ENCODE measurements at regions not wholly inside any gene's neighbourhood (a gene's known extent, or its start where the extent isn't known, plus 50 kb on each side); places are given as distances from the start of the nearest gene placed in this dataset.
A peak's percentile ranks its signal among the peaks of the same experiment; 100 is the strongest.

DNA sequence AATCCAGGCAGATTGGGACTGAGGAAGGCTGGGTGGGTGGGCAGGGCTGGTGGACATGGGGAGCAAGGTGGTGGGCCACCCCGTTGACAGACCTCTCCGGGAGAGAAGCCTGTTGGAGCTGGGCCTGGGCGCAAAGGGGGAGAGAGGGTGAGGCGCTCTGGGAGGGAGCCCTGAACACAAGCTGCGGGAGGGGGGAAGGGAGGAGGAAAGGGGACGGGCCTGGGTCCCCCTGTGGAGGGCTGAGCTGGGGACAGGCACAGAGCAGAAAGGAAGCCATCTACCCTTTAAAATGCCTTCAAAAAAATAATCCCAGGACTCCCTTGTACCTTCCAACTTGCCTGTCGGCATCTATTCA lies 161.8 kb downstream of the PSMG1 start:
- Histone ChIP-seq H3K36me3 (ENCODE audit: control insufficient read depth in 2 of 3, insufficient read depth in 3 of 3, low read length in 3 of 3) (no peaks in the 10 kb centered on the region), H3K4me3 (ENCODE audit: low read length in 3 of 3) (no peak overlapping the region), H3K4me1 (ENCODE audit: control insufficient read depth in 2 of 3, insufficient read depth in 2 of 3, low read depth in 1 of 3, low read length in 3 of 3) (peaks cover 2 to 28% (median 25%) of the 10 kb centered on the region in 3 donors), H3K9me3 (ENCODE audit: control insufficient read depth in 2 of 3, insufficient read depth in 1 of 3, low read length in 3 of 3) (no peaks in the 10 kb centered on the region), H3K27me3 (ENCODE audit: control insufficient read depth, insufficient read depth, low read length) (no peaks in the 10 kb centered on the region), H3K27ac (ENCODE audit: low read depth in 2 of 2, low read length in 2 of 2) (peak overlapping the region in 1 of 2 donors; percentile 59), H3K9ac (ENCODE audit: low read length in 3 of 3) (no peak overlapping the region)
- FAIRE-seq (no peak), DNase-seq (no peak)
- intact Hi-C loops (cut with DNase I), result no loop called here
- TF ChIP-seq, protein P1, sequence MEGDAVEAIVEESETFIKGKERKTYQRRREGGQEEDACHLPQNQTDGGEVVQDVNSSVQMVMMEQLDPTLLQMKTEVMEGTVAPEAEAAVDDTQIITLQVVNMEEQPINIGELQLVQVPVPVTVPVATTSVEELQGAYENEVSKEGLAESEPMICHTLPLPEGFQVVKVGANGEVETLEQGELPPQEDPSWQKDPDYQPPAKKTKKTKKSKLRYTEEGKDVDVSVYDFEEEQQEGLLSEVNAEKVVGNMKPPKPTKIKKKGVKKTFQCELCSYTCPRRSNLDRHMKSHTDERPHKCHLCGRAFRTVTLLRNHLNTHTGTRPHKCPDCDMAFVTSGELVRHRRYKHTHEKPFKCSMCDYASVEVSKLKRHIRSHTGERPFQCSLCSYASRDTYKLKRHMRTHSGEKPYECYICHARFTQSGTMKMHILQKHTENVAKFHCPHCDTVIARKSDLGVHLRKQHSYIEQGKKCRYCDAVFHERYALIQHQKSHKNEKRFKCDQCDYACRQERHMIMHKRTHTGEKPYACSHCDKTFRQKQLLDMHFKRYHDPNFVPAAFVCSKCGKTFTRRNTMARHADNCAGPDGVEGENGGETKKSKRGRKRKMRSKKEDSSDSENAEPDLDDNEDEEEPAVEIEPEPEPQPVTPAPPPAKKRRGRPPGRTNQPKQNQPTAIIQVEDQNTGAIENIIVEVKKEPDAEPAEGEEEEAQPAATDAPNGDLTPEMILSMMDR (IDR thresholded peaks at IDR 0.05; ENCODE audit: borderline replicate concordance, extremely low read depth, insufficient read depth), result no peak

DNA sequence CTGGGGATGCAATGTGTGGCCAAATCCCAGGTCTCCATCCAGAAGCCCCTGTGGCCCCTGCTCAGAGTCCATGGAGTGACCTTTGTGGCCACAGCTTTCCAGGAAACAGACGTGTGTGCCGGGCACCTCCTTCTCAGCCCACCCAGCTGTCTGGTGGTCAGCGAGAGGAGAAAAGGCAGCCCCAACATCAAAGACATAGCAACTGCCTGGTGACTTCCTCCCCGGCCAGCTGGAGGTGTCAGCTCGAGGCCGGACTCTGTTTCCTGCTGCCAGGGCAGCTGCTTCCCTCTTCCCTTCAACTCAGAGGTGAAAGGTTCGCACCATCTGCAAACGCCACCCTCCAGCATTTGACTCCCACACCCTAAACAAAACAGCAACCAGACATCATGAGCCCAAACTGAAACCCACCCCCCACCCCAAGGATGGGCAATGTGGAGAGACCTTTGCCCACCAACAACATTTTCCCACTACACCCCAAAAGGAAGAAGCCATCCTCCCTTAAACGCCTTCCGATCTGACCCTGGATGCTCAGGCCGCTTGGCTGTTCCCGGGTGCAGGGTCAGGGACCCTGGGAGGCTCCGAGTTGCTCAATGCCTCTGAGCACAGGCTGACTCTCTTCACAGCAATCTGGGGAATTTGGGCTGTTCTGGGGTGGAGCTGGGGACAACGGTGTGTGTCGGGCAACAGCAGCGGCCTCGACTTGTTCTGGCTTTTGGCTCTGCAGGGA lies 162.3 kb downstream of the PSMG1 start:
- Histone ChIP-seq H3K27me3 (ENCODE audit: control insufficient read depth, insufficient read depth, low read length) (no peaks in the 10 kb centered on the region), H3K9ac (ENCODE audit: low read length in 3 of 3) (peak overlapping the region in 1 of 3 donors; percentile 24), H3K4me3 (ENCODE audit: low read length in 3 of 3) (no peak overlapping the region), H3K36me3 (ENCODE audit: control insufficient read depth in 2 of 3, insufficient read depth in 3 of 3, low read length in 3 of 3) (no peaks in the 10 kb centered on the region), H3K9me3 (ENCODE audit: control insufficient read depth in 2 of 3, insufficient read depth in 1 of 3, low read length in 3 of 3) (no peaks in the 10 kb centered on the region), H3K27ac (ENCODE audit: low read depth in 2 of 2, low read length in 2 of 2) (peak overlapping the region; percentile 43 to 44), H3K4me1 (ENCODE audit: control insufficient read depth in 2 of 3, insufficient read depth in 2 of 3, low read depth in 1 of 3, low read length in 3 of 3) (peaks cover 2 to 28% (median 25%) of the 10 kb centered on the region in 3 donors)
- DNase-seq, result peak in 4 of 5 donors; percentile 41 to 93 (median 62)
- no peak for FAIRE-seq
- intact Hi-C loops (cut with DNase I), result no loop called here
- TF ChIP-seq, protein P1 (IDR thresholded peaks at IDR 0.05; ENCODE audit: borderline replicate concordance, extremely low read depth, insufficient read depth), result no peak

DNA sequence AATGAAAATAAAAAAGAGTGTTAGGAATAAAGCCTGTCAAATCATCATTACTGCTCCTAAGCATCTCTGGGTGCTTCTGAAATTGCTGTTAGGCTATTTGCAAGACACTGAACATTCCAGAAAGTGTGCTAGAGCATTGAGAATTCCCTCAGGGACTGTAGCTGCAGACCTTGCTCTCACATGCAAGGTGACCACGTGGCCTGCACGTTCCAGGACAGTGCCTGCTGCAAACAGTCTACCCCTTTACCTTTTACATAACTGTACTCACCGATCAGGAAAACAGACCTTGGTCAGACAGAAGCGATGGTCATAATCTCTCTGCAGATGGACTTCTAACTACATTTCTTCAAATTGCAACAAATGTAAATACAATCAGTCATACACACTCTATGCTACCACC lies 164.5 kb downstream of the PSMG1 start:
- H3K27me3 ChIP-seq (ENCODE audit: control insufficient read depth, insufficient read depth, low read length), result no peaks in the 10 kb centered on the region
- no peak overlapping the region for H3K9ac ChIP-seq (ENCODE audit: low read length in 3 of 3)
- TF ChIP-seq, protein P1 (IDR thresholded peaks at IDR 0.05; ENCODE audit: borderline replicate concordance, extremely low read depth, insufficient read depth), result no peak
- no peaks in the 10 kb centered on the region for H3K36me3 ChIP-seq (ENCODE audit: control insufficient read depth in 2 of 3, insufficient read depth in 3 of 3, low read length in 3 of 3)
- no peaks in the 10 kb centered on the region for H3K9me3 ChIP-seq (ENCODE audit: control insufficient read depth in 2 of 3, insufficient read depth in 1 of 3, low read length in 3 of 3)
- intact Hi-C loops (cut with DNase I), result no loop called here
- no peak for DNase-seq
- no peak for FAIRE-seq
- H3K4me3 ChIP-seq (ENCODE audit: low read length in 3 of 3), result no peak overlapping the region
- peaks cover 2 to 25% (median 21%) of the 10 kb centered on the region in 3 donors for H3K4me1 ChIP-seq (ENCODE audit: control insufficient read depth in 2 of 3, insufficient read depth in 2 of 3, low read depth in 1 of 3, low read length in 3 of 3)
- no peak overlapping the region for H3K27ac ChIP-seq (ENCODE audit: low read depth in 2 of 2, low read length in 2 of 2)

Data from kidney (tissue), 13 donors.